Left ventricle myocardium inferior (tissue), 1 donor: ENCODE measurements at regions not wholly inside any gene's neighbourhood (a gene's known extent, or its start where the extent isn't known, plus 50 kb on each side); places are given as distances from the start of the nearest gene placed in this dataset.

Experiments used
- DNase-seq: peaks from one replicate; pipeline ENCODE4 v3.0.0-alpha.2; 2020
- H3K27ac ChIP-seq: fragments of 200-600 bp; replicated peaks from 2 replicates; pipeline ENCODE4 v1.8.0; 2021
- H3K27me3 ChIP-seq: fragments of 200-600 bp; 2 replicates; pipeline ENCODE4 v1.8.0; 2021; ENCODE audit warnings: low read depth
- H3K36me3 ChIP-seq: fragments of 200-600 bp; 2 replicates; pipeline ENCODE4 v1.8.0; 2021
- H3K4me1 ChIP-seq: fragments of 200-600 bp; 2 replicates; pipeline ENCODE4 v1.8.0; 2021
- H3K4me3 ChIP-seq: fragments of 200-600 bp; 2 replicates; pipeline ENCODE4 v1.8.0; 2021; ENCODE audit warnings: mild to moderate bottlenecking, moderate library complexity
- H3K9me3 ChIP-seq: fragments of 200-600 bp; replicated peaks from 2 replicates; pipeline ENCODE4 v1.8.0; 2021
- CTCF ChIP-seq: fragments of 200-600 bp; IDR thresholded peaks from 2 replicates; pipeline ENCODE4 v1.8.0; 2021; ENCODE audit warnings: antibody characterized with exemption, mild to moderate bottlenecking, borderline replicate concordance
- intact Hi-C: fragments of 100-400 bp; cut with micrococcal nuclease; formaldehyde crosslinking; loops from one replicate; pipeline ENCODE4 v1.11.0; 2022
- donor health status: DM: no; HTN: yes; CAD: no; lungs with severe emphysema.

- Histone ChIP-seq H3K27me3 (no peaks in the 10 kb centered on the region), H3K4me3 (no peak overlapping the region), H3K36me3 (no peaks in the 10 kb centered on the region), H3K27ac (no peak overlapping the region), H3K9me3 (peaks cover 45% of the 10 kb centered on the region), H3K4me1 (peaks cover 7% of the 10 kb centered on the region)
- no peak for TF ChIP-seq CTCF
- intact Hi-C loops, result no loop called here
- no peak for DNase-seq
Measured at GRCh38 chr5:155794795-155795194, 532.2 kb upstream of the SGCD start.

GRCh38 chr5:155799308-155799707 lies 527.7 kb upstream of the SGCD start:
- intact Hi-C loops, result no loop called here
- peak; percentile 15 for DNase-seq
- no peak for TF ChIP-seq CTCF
- H3K27ac ChIP-seq, result no peak overlapping the region
- H3K4me3 ChIP-seq, result no peak overlapping the region
- no peaks in the 10 kb centered on the region for H3K36me3 ChIP-seq
- H3K27me3 ChIP-seq, result no peaks in the 10 kb centered on the region
- peaks cover 23% of the 10 kb centered on the region for H3K9me3 ChIP-seq
- peaks cover 12% of the 10 kb centered on the region for H3K4me1 ChIP-seq

GRCh38 chr5:155807884-155808576 lies 518.9 kb upstream of the SGCD start:
- no peak for DNase-seq
- Histone ChIP-seq H3K27me3 (no peaks in the 10 kb centered on the region), H3K4me1 (peaks cover 9% of the 10 kb centered on the region), H3K27ac (no peak overlapping the region), H3K36me3 (no peaks in the 10 kb centered on the region), H3K9me3 (no peaks in the 10 kb centered on the region), H3K4me3 (no peak overlapping the region)
- no peak for TF ChIP-seq CTCF
- intact Hi-C loops, result no loop called here

GRCh38 chr5:155815248-155815647 lies 511.7 kb upstream of the SGCD start:
- TF ChIP-seq CTCF, result no peak

GRCh38 chr5:155822177-155822576 lies 504.8 kb upstream of the SGCD start:
- Histone ChIP-seq H3K4me3 (no peak overlapping the region), H3K4me1 (peaks cover 1% of the 10 kb centered on the region)
- intact Hi-C loops, result no loop called here

More at GRCh38 chr5:155815248-155815647, 511.7 kb upstream of the SGCD start:
- intact Hi-C loops, result no loop called here
- Histone ChIP-seq H3K4me3 (no peak overlapping the region), H3K27ac (no peak overlapping the region), H3K36me3 (no peaks in the 10 kb centered on the region), H3K9me3 (no peaks in the 10 kb centered on the region), H3K4me1 (peaks cover 14% of the 10 kb centered on the region), H3K27me3 (no peaks in the 10 kb centered on the region)
- no peak for DNase-seq

More at GRCh38 chr5:155822177-155822576, 504.8 kb upstream of the SGCD start:
- Histone ChIP-seq H3K27me3 (no peaks in the 10 kb centered on the region), H3K9me3 (no peaks in the 10 kb centered on the region), H3K27ac (no peak overlapping the region), H3K36me3 (no peaks in the 10 kb centered on the region)
- TF ChIP-seq CTCF, result peak; percentile 25
- DNase-seq, result no peak
